Keratinocyte (primary cell): ENCODE measurements at regions not wholly inside any gene's neighbourhood (a gene's known extent, or its start where the extent isn't known, plus 50 kb on each side); places are given as distances from the start of the nearest gene placed in this dataset.

Experiments
- DNase-seq: peaks from one replicate; pipeline ENCODE4 v3.0.0-alpha.2; 2011; ENCODE audit warnings: low read depth, missing footprints, low spot score
- FAIRE-seq: peaks from 2 replicates; lab custom pipeline; 2011; peaks lifted over from hg19 to GRCh38; lab: Jason Lieb, UNC
- H2AFZ ChIP-seq: 2 replicates; pipeline ENCODE4 v1.6.0; 2012; ENCODE audit warnings: low read length, control low read depth, inconsistent platforms; ENCODE audit not compliant: control insufficient read depth
- H3K27ac ChIP-seq: 2 replicates; pipeline ENCODE4 v1.5.1; 2011; ENCODE audit warnings: low read length; ENCODE audit not compliant: control insufficient read depth, insufficient read depth
- H3K27me3 ChIP-seq: 3 replicates; pipeline ENCODE4 v1.6.0; 2011; ENCODE audit warnings: low read length; ENCODE audit not compliant: control insufficient read depth, insufficient read depth; ENCODE audit errors: extremely low read depth
- H3K36me3 ChIP-seq, 2 experiments: 2 replicates in 1 of 2; 3 replicates in 1 of 2; pipeline ENCODE4 v1.5.1; 2011; ENCODE audit warnings: low read length in 2 of 2, mild to moderate bottlenecking in 1 of 2; ENCODE audit not compliant: control insufficient read depth in 2 of 2, insufficient read depth in 2 of 2; ENCODE audit errors: extremely low read depth in 1 of 2
- H3K4me1 ChIP-seq: 3 replicates; pipeline ENCODE4 v1.5.1; 2011; ENCODE audit warnings: low read length; ENCODE audit not compliant: control insufficient read depth, insufficient read depth; ENCODE audit errors: extremely low read depth
- H3K4me2 ChIP-seq: 3 replicates; pipeline ENCODE4 v1.6.0; 2011; ENCODE audit warnings: low read depth, low read length; ENCODE audit not compliant: control insufficient read depth, insufficient read depth; ENCODE audit errors: extremely low read depth
- H3K4me3 ChIP-seq, 3 experiments: fragments of 200-600 bp in 1 of 3; sonication (generic) in 1 of 3; 2 replicates in 2 of 3; 3 replicates in 1 of 3; pipeline ENCODE4 v1.5.1; 2011 to 2016; ENCODE audit warnings: low read length in 3 of 3, mild to moderate bottlenecking in 3 of 3, control low read depth in 2 of 3, inconsistent platforms in 1 of 3, low read depth in 1 of 3, mixed read lengths in 1 of 3, mixed run types in 1 of 3, moderate library complexity in 1 of 3; ENCODE audit not compliant: control insufficient read depth in 2 of 3, insufficient read depth in 2 of 3; ENCODE audit errors: extremely low read depth in 1 of 3
- H3K79me2 ChIP-seq: 2 replicates; pipeline ENCODE4 v1.6.0; 2012; ENCODE audit warnings: low read length; ENCODE audit not compliant: control insufficient read depth, insufficient read depth
- H3K9ac ChIP-seq: 3 replicates; pipeline ENCODE4 v1.6.0; 2011; ENCODE audit warnings: low read length; ENCODE audit not compliant: control insufficient read depth, insufficient read depth; ENCODE audit errors: extremely low read depth
- H3K9me1 ChIP-seq: 3 replicates; pipeline ENCODE4 v1.6.0; 2011; ENCODE audit warnings: low read length; ENCODE audit not compliant: control insufficient read depth, insufficient read depth; ENCODE audit errors: extremely low read depth
- H3K9me3 ChIP-seq: 2 replicates; pipeline ENCODE4 v1.5.1; 2012; ENCODE audit warnings: low read depth, low read length; ENCODE audit not compliant: control insufficient read depth
- H4K20me1 ChIP-seq: 3 replicates; pipeline ENCODE4 v1.6.0; 2011; ENCODE audit warnings: low read length; ENCODE audit not compliant: control insufficient read depth, insufficient read depth; ENCODE audit errors: extremely low read depth
- EZH2 ChIP-seq: IDR thresholded peaks from one replicate; pipeline ENCODE4 v1.6.1; 2012; ENCODE audit warnings: inconsistent platforms, mild to moderate bottlenecking, low read length, moderate library complexity
- dilution Hi-C: fragments of 300-500 bp; cut with MboI; formaldehyde crosslinking; loops from one replicate; pipeline ENCODE4 v1.7.0; 2020; ENCODE audit warnings: low sequenced_read_pairs; ENCODE audit not compliant: extremely low pct_ligation_motif_present
- TF ChIP-seq, protein P1 (sequence below), 3 experiments: IDR thresholded peaks in 1 of 3; conservative IDR thresholded peaks in 1 of 3; optimal IDR thresholded peaks in 1 of 3; 2 replicates in 2 of 3; 3 replicates in 1 of 3; pipeline versions ENCODE3 to v1.5.1; 2011; ENCODE audit warnings: low read length in 3 of 3, mild to moderate bottlenecking in 3 of 3, moderate library complexity in 2 of 3, control low read depth in 1 of 3, inconsistent platforms in 1 of 3; ENCODE audit not compliant: insufficient read depth in 2 of 3; ENCODE audit errors: extremely low read depth in 1 of 3

DNA sequence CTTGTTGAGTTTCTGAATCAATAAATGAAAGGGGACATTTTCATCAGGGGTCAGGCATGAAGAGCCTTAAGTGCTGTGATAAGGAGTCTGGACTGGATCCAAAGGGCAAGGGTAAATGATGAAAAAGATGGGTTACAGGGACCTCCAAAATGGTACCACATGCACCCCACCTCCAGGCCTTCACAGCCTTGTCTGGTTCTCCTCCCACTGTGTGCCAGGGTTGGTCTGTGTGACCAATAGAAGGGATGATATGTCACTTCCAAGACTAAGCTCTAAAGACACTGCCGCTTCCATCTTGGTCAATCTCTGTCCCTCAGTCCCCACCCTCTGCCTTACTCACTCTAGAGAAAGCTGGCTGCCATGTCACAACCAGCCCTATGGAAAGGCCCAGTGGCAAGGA lies 140.6 kb downstream of the ZNF281 start:
- Histone ChIP-seq H3K27ac (no peak overlapping the region), H2AFZ (no peak overlapping the region), H3K4me2 (no peak overlapping the region), H3K36me3 (no peaks in the 10 kb centered on the region), H4K20me1 (no peaks in the 10 kb centered on the region), H3K4me1 (no peaks in the 10 kb centered on the region), H3K27me3 (no peaks in the 10 kb centered on the region), H3K4me3 (no peak overlapping the region), H3K9me3 (no peaks in the 10 kb centered on the region), H3K79me2 (no peaks in the 10 kb centered on the region), H3K9ac (no peak overlapping the region), H3K9me1 (no peaks in the 10 kb centered on the region)
- TF ChIP-seq EZH2, result no peak
- TF ChIP-seq, protein P1, sequence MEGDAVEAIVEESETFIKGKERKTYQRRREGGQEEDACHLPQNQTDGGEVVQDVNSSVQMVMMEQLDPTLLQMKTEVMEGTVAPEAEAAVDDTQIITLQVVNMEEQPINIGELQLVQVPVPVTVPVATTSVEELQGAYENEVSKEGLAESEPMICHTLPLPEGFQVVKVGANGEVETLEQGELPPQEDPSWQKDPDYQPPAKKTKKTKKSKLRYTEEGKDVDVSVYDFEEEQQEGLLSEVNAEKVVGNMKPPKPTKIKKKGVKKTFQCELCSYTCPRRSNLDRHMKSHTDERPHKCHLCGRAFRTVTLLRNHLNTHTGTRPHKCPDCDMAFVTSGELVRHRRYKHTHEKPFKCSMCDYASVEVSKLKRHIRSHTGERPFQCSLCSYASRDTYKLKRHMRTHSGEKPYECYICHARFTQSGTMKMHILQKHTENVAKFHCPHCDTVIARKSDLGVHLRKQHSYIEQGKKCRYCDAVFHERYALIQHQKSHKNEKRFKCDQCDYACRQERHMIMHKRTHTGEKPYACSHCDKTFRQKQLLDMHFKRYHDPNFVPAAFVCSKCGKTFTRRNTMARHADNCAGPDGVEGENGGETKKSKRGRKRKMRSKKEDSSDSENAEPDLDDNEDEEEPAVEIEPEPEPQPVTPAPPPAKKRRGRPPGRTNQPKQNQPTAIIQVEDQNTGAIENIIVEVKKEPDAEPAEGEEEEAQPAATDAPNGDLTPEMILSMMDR (optimal IDR thresholded peaks at IDR 0.05 in 1 of 3, IDR thresholded peaks at IDR 0.05 in 1 of 3, conservative IDR thresholded peaks at IDR 0.05 in 1 of 3; ENCODE audit: extremely low read depth in 1 of 3, insufficient read depth in 2 of 3, low read length in 3 of 3), result no peak
- dilution Hi-C loops, result no loop called here
- DNase-seq (no peak), FAIRE-seq (no peak)

DNA sequence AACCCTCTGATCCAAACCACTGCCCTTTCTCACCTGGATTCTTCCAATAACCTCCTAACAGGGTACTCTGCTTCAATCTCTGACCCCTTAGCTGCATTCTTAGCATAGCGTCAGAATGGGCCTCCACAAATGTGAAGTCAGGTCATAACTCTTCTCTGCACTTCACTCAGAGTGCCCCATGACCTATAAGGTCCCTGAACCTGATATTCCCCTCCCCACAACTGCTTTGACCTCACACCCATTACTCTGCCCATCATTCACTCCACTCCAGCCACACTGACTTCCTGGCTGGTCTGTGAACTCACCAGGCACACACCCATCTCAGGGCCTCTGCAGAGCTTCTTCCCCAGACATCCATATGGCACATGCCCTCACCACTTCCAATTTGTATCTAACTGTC lies 141.9 kb downstream of the ZNF281 start:
- H3K9ac ChIP-seq, result no peak overlapping the region
- no peaks in the 10 kb centered on the region for H3K9me3 ChIP-seq
- H3K4me1 ChIP-seq, result no peaks in the 10 kb centered on the region
- H4K20me1 ChIP-seq, result no peaks in the 10 kb centered on the region
- H2AFZ ChIP-seq, result no peak overlapping the region
- no peak for TF ChIP-seq EZH2
- TF ChIP-seq, protein P1 (optimal IDR thresholded peaks at IDR 0.05 in 1 of 3, IDR thresholded peaks at IDR 0.05 in 1 of 3, conservative IDR thresholded peaks at IDR 0.05 in 1 of 3; ENCODE audit: extremely low read depth in 1 of 3, insufficient read depth in 2 of 3, low read length in 3 of 3), result no peak
- dilution Hi-C loops, result no loop called here
- H3K4me2 ChIP-seq, result no peak overlapping the region
- H3K27ac ChIP-seq, result no peak overlapping the region
- no peaks in the 10 kb centered on the region for H3K79me2 ChIP-seq
- H3K27me3 ChIP-seq, result no peaks in the 10 kb centered on the region
- DNase-seq, result no peak
- H3K4me3 ChIP-seq, result no peak overlapping the region
- no peaks in the 10 kb centered on the region for H3K9me1 ChIP-seq
- H3K36me3 ChIP-seq, result no peaks in the 10 kb centered on the region
- FAIRE-seq, result no peak
